UCSD-AML1 (cell line): ENCODE measurements at regions not wholly inside any gene's neighbourhood (a gene's known extent, or its start where the extent isn't known, plus 50 kb on each side); places are given as distances from the start of the nearest gene placed in this dataset.

ENCODE experiments used
- DNase-seq: peaks from one replicate; lab custom pipeline; 2025; ENCODE audit not compliant: unreplicated experiment; lab: John Stamatoyannopoulos, UW

DNA sequence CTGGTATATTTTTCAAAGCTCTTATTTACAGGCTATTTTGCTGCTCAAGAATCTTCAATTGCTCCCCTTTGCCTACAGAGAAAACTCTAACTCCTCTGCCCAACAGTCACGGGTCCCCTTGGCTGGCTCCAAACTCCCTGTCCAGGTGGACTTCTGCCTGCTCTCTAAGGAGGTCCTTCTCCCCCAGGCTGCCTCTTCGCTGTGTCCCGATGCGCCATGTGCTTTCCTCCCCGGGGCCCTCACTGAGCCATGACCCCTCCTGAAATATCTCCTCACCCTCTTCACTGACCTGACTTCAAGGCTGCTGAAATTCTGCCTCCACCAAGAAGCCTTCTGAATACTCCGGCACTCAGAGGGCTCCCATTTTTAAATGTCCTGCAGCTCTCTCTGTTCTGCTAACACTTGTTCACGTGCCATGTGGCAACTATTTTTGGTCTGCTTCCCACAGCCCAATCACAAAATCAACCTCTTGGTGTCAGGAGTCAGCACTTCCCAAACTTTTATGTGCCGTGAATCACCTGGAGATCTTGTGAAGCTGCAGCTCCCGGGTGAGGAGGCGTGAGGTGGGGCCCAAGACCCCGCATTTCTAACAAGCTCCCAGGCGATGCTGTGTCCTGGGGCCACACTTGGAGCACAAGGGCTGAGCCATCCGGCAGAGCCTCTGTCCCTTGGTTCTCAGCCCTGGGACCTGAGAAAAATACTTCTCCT is 85.7 kb upstream of the COL13A1 start:
- DNase-seq, result no peak

DNA sequence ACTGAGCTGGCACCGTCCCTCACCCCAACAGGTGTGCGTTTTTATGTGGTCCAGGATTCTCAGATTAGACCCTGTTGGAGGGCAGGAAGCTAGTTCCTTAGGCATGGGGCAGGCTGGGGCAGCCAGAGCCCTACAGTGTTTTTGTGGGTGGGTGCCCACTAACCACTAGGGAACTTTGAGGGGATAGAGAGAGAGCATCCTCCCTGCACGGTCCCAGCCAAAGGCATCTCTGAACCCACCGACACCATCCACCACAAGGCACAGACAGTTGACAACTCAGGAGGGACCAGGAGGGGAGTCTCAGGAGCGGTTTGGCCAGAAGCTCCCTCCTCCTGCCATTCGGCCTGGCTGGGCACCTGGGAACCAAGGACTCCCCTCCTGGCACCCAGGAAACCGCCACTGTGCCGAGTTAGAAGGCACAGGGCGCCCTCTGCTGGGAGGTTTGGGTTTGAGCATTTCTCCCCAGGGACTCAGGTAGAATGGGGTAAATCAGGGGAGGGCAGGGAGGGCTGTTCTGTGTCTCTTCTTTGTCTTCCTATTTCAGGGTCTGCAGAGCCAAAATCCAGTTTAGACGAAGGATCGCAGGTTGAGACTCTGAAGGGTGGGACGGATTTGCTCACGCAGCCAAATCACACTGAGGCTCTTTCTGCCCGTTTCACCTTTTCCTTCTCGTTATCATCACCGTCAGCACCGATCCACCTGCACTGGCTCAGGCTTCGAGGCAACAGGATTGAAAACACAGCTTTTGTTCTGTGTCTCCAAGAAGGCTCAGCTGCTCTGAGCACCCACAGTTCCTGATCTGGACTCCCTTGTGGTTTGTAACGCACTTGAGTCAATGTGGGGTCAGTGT is 84.8 kb upstream of the COL13A1 start:
- DNase-seq, result peak; percentile 58

DNA sequence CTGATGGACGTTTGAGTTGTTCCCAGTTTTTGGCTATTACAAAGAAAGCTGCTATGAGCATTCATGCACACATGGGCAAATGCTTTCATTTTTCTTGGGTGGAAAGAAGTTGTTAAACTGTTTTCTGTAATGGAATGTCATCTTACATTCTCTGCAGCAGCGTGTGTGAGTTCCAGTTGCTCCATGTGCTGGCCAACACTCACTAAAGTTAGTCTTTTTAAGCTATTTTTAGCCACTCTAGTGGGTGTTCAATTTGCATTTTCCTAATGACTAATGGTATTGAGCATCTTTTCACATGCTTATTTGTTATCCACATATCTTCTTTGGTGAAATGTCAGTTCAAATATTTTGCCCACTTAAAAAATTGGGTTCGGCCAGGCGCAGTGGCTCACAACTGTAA is 82.8 kb upstream of the COL13A1 start:
- DNase-seq, result no peak

DNA sequence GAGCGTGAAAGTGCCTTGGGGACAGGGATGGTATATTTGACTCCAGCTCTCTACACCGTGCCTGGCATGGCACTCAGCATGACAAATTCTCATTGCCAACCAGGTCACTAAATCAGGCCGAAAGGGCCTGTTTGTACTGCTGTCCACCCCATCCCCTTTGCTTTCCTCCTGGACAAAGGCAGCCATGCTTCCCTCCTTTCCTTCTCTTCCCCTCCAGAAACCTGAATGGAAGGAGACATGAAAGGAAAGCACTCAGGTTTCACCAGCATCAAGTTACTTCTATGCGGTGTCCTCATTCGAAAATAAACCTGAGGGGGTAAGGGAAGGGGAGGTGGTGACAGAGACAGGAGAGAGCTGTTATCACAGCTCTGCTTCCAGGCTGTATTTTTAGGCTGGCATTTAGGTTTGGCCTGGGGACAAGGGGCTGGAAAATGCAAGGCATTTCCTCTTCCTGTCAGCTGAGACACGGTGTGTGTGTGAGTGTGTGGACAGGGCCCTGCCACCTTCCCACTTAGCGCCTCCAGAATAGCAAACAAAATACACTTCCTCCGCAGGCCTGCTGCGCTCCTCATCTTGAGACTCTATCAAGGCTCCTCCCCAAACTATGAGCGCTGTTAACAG is 79.9 kb upstream of the COL13A1 start:
- DNase-seq, result peak; percentile 73

GRCh38 chr10:69723653-69724052 is 78.1 kb upstream of the COL13A1 start:
- DNase-seq, result no peak

- DNase-seq, result no peak
These were observed 74.9 kb upstream of the COL13A1 start for GRCh38 chr10:69726850-69727249.

GRCh38 chr10:69728335-69728870 is 73.3 kb upstream of the COL13A1 start:
- DNase-seq, result peak; percentile 46

DNA sequence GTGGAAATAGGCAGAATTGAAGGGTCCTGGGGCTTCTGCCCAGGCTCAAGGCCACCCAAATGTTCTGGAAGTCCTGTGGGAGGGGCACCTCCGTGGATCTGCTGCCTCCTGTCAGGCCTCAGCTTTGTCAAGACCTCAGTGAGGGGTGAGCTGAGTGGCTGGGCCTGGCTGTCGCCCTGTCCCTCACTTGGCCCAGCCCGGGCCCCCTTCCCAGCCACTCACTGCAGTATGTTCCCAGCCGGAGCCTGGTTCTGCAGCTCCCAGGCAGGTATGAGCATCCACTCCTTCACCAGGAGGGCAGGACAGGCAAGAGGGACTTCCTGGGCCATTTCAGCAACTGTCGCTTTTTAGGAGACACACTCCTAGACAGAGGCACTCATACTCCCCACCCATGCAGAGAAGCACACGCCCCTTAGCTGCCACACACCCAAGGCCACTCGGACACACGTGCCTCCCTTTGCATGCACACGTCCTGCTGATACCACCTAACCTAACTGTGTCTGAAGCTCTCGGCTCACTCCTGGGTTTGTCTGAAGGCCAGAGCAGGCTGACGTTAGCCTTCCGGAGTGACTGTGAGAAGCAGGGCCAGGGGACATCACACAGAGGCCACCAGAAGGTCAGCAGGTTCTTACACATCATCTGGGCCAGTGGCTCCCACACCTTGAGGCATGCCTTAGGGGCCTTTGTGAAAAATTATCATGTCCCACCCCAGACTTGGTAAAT is 72.2 kb upstream of the COL13A1 start:
- no peak for DNase-seq

- no peak for DNase-seq
These were observed 71.2 kb upstream of the COL13A1 start for GRCh38 chr10:69730251-69731156.

GRCh38 chr10:69731184-69731583 is 70.5 kb upstream of the COL13A1 start:
- no peak for DNase-seq

DNA sequence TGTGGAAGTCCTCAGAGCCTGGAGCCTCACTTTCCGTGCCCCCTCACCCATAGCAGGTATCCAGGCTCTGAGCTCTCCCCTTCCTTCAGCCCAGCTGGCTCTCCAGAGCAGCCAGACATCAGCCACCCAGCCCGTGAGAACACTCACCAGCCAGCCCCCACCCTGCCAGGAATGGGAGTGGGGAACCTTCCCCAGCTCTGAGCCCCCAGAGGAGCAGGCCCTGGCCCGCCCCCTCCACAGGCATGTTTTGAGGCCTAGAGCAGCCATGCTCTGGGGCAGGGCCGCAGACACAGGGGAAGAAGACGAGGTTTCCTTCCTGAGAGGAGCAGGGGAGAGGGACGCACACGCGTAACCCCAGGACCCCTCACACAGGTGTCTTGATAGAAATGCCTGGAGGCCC is 70.0 kb upstream of the COL13A1 start:
- DNase-seq, result no peak

DNA sequence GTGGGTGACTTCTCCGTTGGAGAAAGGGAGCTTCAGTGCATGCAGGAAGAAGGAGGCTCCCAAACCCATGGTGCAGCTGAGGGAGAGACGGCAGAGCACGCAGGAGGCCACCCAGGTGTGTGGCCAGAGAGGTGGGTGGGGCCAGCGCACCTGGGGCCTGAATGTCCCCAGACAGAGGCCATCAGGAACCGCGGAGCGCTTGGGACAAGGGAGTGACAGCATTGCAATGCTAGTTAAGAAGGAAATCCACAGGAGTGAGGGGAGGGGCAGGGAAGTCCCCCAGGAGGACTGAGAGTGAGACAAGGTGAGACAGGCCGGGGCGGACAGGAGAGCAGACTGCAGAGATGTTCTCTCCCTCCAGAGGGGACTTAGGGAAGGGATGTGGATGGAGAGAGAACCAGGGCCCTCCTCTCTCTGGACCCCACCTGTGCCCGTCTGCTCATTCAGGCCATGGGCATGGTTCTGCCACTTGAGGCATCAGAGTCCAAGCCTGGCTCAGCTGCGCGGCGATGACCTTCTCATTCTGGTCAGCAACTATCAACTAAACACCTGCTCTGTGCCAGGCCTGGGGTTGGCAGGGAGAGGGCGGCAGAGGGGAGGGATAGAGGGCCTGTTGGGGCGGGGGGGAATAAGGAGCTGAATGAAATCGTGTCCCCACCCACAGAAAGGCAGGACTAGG is 69.4 kb upstream of the COL13A1 start:
- DNase-seq, result no peak

DNA sequence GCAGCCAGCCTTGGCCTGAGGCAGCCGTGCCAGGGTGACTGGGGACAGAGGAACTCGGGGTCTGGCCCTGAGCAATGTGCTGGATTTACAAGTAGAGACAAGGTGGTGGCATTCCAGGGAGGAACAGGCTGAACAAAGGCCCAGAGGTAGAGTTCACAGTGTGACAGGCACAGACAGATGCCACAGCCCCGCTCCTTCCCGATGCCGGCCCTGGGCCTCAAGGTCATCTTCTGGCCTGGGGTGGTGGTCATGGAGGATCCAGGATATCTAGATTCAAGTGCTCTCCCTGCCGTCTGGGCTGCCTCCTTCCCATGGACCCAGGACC is 68.9 kb upstream of the COL13A1 start:
- no peak for DNase-seq

- no peak for DNase-seq
These were observed 67.9 kb upstream of the COL13A1 start for GRCh38 chr10:69733791-69734261.

- DNase-seq, result no peak
These were observed 67.3 kb upstream of the COL13A1 start for GRCh38 chr10:69734416-69734796.

GRCh38 chr10:69734797-69735468 is 66.8 kb upstream of the COL13A1 start:
- DNase-seq, result peak; percentile 39

DNA sequence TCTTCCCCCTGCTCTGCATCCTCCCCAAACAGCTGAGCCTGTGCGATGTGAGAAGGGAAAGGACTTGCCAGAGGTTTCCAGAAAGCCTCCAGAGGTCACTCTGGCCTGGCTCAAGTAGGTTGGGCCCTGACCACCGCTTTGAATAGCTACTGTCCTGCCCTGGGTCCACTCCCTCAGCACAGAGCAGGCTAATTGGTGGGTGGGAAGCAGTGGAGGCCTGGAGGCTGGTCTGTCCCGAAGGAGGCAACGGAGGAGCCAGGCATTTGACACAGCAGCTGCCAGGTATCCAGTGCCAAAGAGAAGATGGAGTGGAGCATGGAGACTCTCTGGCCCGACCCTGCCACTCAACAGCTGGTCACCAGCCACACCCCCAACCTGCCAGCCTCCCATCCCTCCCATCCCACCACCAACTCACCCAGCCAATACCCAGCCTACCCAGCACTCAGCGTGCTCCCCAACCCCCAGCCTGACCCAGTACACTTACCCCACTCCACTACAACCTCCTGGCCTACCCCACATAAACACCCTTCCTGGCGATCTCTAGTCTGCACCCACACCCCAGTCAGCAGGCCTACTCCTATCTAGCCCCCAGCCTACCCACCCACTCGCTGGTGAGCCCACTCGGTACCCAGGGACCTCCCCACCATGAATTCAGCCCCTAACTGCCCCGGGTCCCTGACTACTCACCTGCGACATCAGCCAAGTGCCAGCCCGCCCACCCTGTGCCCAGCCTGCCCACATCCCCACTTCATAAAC is 64.6 kb upstream of the COL13A1 start:
- DNase-seq, result no peak

DNA sequence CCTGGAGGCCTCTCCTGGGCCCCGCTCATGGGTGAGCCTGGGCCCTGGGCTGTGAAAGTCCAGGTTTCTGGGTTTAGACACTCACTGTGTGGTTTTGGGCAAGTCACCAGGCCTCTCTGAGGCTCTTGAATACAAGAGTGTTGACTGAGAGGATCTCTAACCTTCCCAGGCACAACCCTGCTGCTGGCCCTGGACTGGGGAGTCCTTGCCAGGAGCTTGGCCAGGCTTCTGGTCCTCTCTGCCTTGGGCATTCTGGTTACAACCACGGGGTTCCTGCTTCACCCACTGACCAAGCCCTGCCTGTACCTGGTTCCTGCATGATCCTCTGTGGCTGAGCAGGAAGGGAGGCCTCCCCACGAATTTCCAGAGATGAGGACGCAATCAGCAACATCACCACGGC is 63.6 kb upstream of the COL13A1 start:
- DNase-seq, result no peak
